ENCODE measurements at regions not wholly inside any gene's neighbourhood (a gene's known extent, or its start where the extent isn't known, plus 50 kb on each side); places are given as distances from the start of the nearest gene placed in this dataset.
"Not testable (repeated sequence)": the region's sequence is repeated elsewhere in the genome, so short reads cannot be mapped to it uniquely, and the experiment has no call there.

GRCh38 chr5:128844354-128844923 lies 120.8 kb upstream of the SLC27A6 start:
- no peaks in the 10 kb centered on the region for H3K4me1 Mint-ChIP-seq (ENCODE audit: low read depth)
- DNase-seq = no peak
- CTCF ChIA-PET = interaction anchor here (1.2 kb wide), 1 partner anchor 169 kb away, joined by 3 read pairs; no protein-coding TSS in a partner anchor
- no peaks in the 10 kb centered on the region for H3K27me3 Mint-ChIP-seq (ENCODE audit: low read depth)
- H3K4me3 Mint-ChIP-seq = no peak overlapping the region
- H3K27ac Mint-ChIP-seq = no peak overlapping the region
- H3K36me3 Mint-ChIP-seq (ENCODE audit: low read depth) = no peaks in the 10 kb centered on the region
- peaks cover 13% of the 10 kb centered on the region for H3K9me3 Mint-ChIP-seq
- intact Hi-C loops (cut with micrococcal nuclease) = loop anchor here (1.0 to 5.0 kb wide), 2 partner anchors 631 to 1282 kb away; no protein-coding TSS in a partner anchor

- Mint-ChIP-seq H3K4me3 (no peak overlapping the region), H3K27me3 (ENCODE audit: low read depth) (no peaks in the 10 kb centered on the region), H3K27ac (no peak overlapping the region), H3K4me1 (ENCODE audit: low read depth) (no peaks in the 10 kb centered on the region), H3K36me3 (ENCODE audit: low read depth) (no peaks in the 10 kb centered on the region), H3K9me3 (peaks cover 32% of the 10 kb centered on the region)
- no peak for DNase-seq
- CTCF ChIA-PET = no interaction called here
- intact Hi-C loops (cut with micrococcal nuclease) = no loop called here
Observed at GRCh38 chr5:128850049-128850448, 115.2 kb upstream of the SLC27A6 start.

GRCh38 chr5:128854931-128855330 lies 110.4 kb upstream of the SLC27A6 start:
- intact Hi-C loops (cut with micrococcal nuclease) = no loop called here
- CTCF ChIA-PET = interaction anchor here (0.8 kb wide), 1 partner anchor 51 kb away, joined by 9 read pairs; no protein-coding TSS in a partner anchor
- Mint-ChIP-seq H3K27ac (no peak overlapping the region), H3K36me3 (ENCODE audit: low read depth) (no peaks in the 10 kb centered on the region), H3K4me3 (no peak overlapping the region), H3K4me1 (ENCODE audit: low read depth) (no peaks in the 10 kb centered on the region), H3K9me3 (peaks cover 18% of the 10 kb centered on the region), H3K27me3 (ENCODE audit: low read depth) (no peaks in the 10 kb centered on the region)
- no peak for DNase-seq

GRCh38 chr5:128857076-128857677 lies 108.1 kb upstream of the SLC27A6 start:
- H3K4me3 Mint-ChIP-seq = no peak overlapping the region
- no peak for DNase-seq
- no peaks in the 10 kb centered on the region for H3K27me3 Mint-ChIP-seq (ENCODE audit: low read depth)
- no peaks in the 10 kb centered on the region for H3K4me1 Mint-ChIP-seq (ENCODE audit: low read depth)
- no peaks in the 10 kb centered on the region for H3K36me3 Mint-ChIP-seq (ENCODE audit: low read depth)
- intact Hi-C loops (cut with micrococcal nuclease) = no loop called here
- peaks cover 5% of the 10 kb centered on the region for H3K9me3 Mint-ChIP-seq
- H3K27ac Mint-ChIP-seq = no peak overlapping the region
- CTCF ChIA-PET = interaction anchor here (0.6 kb wide), 1 partner anchor 729 kb away, joined by 5 read pairs; no protein-coding TSS in a partner anchor

GRCh38 chr5:128858995-128859394 lies 106.3 kb upstream of the SLC27A6 start:
- CTCF ChIA-PET = no interaction called here
- no peak overlapping the region for H3K4me3 Mint-ChIP-seq
- H3K9me3 Mint-ChIP-seq = peaks cover 4% of the 10 kb centered on the region
- no peaks in the 10 kb centered on the region for H3K36me3 Mint-ChIP-seq (ENCODE audit: low read depth)
- DNase-seq = no peak
- H3K27me3 Mint-ChIP-seq (ENCODE audit: low read depth) = no peaks in the 10 kb centered on the region
- intact Hi-C loops (cut with micrococcal nuclease) = no loop called here
- H3K27ac Mint-ChIP-seq = no peak overlapping the region
- H3K4me1 Mint-ChIP-seq (ENCODE audit: low read depth) = no peaks in the 10 kb centered on the region

- CTCF ChIA-PET; H3K4me1 Mint-ChIP-seq (ENCODE audit: low read depth); H3K27ac Mint-ChIP-seq: not testable (repeated sequence)
Observed at GRCh38 chr5:128861155-128861554, 104.1 kb upstream of the SLC27A6 start.

GRCh38 chr5:128869970-128870369 lies 95.3 kb upstream of the SLC27A6 start:
- peaks cover 2% of the 10 kb centered on the region for H3K9me3 Mint-ChIP-seq
- peaks cover 2% of the 10 kb centered on the region for H3K27me3 Mint-ChIP-seq (ENCODE audit: low read depth)
- H3K27ac Mint-ChIP-seq = no peak overlapping the region
- no peaks in the 10 kb centered on the region for H3K36me3 Mint-ChIP-seq (ENCODE audit: low read depth)
- intact Hi-C loops (cut with micrococcal nuclease) = no loop called here
- CTCF ChIA-PET = no interaction called here
- no peaks in the 10 kb centered on the region for H3K4me1 Mint-ChIP-seq (ENCODE audit: low read depth)
- no peak overlapping the region for H3K4me3 Mint-ChIP-seq
- DNase-seq = no peak

More at GRCh38 chr5:128861155-128861554, 104.1 kb upstream of the SLC27A6 start:
- intact Hi-C loops (cut with micrococcal nuclease); DNase-seq; H3K4me3 Mint-ChIP-seq; H3K9me3 Mint-ChIP-seq; H3K36me3 Mint-ChIP-seq (ENCODE audit: low read depth); H3K27me3 Mint-ChIP-seq (ENCODE audit: low read depth): not testable (repeated sequence)

GRCh38 chr5:128870373-128870772 lies 94.9 kb upstream of the SLC27A6 start:
- peaks cover 2% of the 10 kb centered on the region for H3K9me3 Mint-ChIP-seq
- intact Hi-C loops (cut with micrococcal nuclease) = no loop called here
- CTCF ChIA-PET = no interaction called here
- no peak for DNase-seq
- H3K27me3 Mint-ChIP-seq (ENCODE audit: low read depth) = peaks cover 4% of the 10 kb centered on the region
- H3K4me1 Mint-ChIP-seq (ENCODE audit: low read depth) = no peaks in the 10 kb centered on the region
- no peaks in the 10 kb centered on the region for H3K36me3 Mint-ChIP-seq (ENCODE audit: low read depth)
- H3K27ac Mint-ChIP-seq = no peak overlapping the region
- H3K4me3 Mint-ChIP-seq = no peak overlapping the region

GRCh38 chr5:128870923-128871322 lies 94.4 kb upstream of the SLC27A6 start:
- CTCF ChIA-PET = interaction anchor here (0.7 kb wide), 1 partner anchor 46 kb away, joined by 4 read pairs; no protein-coding TSS in a partner anchor
- Mint-ChIP-seq H3K27me3 (ENCODE audit: low read depth) (peaks cover 4% of the 10 kb centered on the region), H3K27ac (no peak overlapping the region), H3K4me3 (no peak overlapping the region), H3K4me1 (ENCODE audit: low read depth) (no peaks in the 10 kb centered on the region), H3K36me3 (ENCODE audit: low read depth) (no peaks in the 10 kb centered on the region), H3K9me3 (peaks cover 2% of the 10 kb centered on the region)
- DNase-seq = no peak
- intact Hi-C loops (cut with micrococcal nuclease) = no loop called here

GRCh38 chr5:128876569-128877382 lies 88.5 kb upstream of the SLC27A6 start:
- Mint-ChIP-seq H3K36me3 (ENCODE audit: low read depth) (no peaks in the 10 kb centered on the region), H3K4me3 (no peak overlapping the region), H3K9me3 (no peaks in the 10 kb centered on the region), H3K4me1 (ENCODE audit: low read depth) (no peaks in the 10 kb centered on the region), H3K27me3 (ENCODE audit: low read depth) (peaks cover 4% of the 10 kb centered on the region), H3K27ac (no peak overlapping the region)
- intact Hi-C loops (cut with micrococcal nuclease) = no loop called here
- no peak for DNase-seq
- CTCF ChIA-PET = no interaction called here

- Mint-ChIP-seq H3K4me3 (no peak overlapping the region), H3K27me3 (ENCODE audit: low read depth) (peaks cover 4% of the 10 kb centered on the region), H3K27ac (no peak overlapping the region), H3K9me3 (no peaks in the 10 kb centered on the region), H3K36me3 (ENCODE audit: low read depth) (no peaks in the 10 kb centered on the region), H3K4me1 (ENCODE audit: low read depth) (no peaks in the 10 kb centered on the region)
- no peak for DNase-seq
- CTCF ChIA-PET = no interaction called here
- intact Hi-C loops (cut with micrococcal nuclease) = no loop called here
Observed at GRCh38 chr5:128877476-128877875, 87.8 kb upstream of the SLC27A6 start.

GRCh38 chr5:128881502-128882018 lies 83.7 kb upstream of the SLC27A6 start:
- Mint-ChIP-seq H3K27me3 (ENCODE audit: low read depth) (peaks cover 3% of the 10 kb centered on the region), H3K4me3 (no peak overlapping the region), H3K36me3 (ENCODE audit: low read depth) (no peaks in the 10 kb centered on the region), H3K9me3 (no peaks in the 10 kb centered on the region), H3K27ac (no peak overlapping the region), H3K4me1 (ENCODE audit: low read depth) (no peaks in the 10 kb centered on the region)
- CTCF ChIA-PET = interaction anchor here (0.6 kb wide), 2 partner anchors 972 to 1015 kb away, joined by 3 to 5 read pairs; no protein-coding TSS in a partner anchor
- no peak for DNase-seq
- intact Hi-C loops (cut with micrococcal nuclease) = no loop called here
